Thyroid gland (tissue), 4 donors: ENCODE measurements at regions not wholly inside any gene's neighbourhood (a gene's known extent, or its start where the extent isn't known, plus 50 kb on each side); places are given as distances from the start of the nearest gene placed in this dataset.

Experiments used
- CTCF ChIP-seq, 6 experiments: fragments of 200-600 bp in 3 of 6; fragments of 450-650 bp in 3 of 6; sonication (generic) in 3 of 6; IDR thresholded peaks; one replicate each; pipeline ENCODE4 v1.5.1; 2016 to 2019; ENCODE audit warnings: antibody characterized with exemption in 6 of 6, mild to moderate bottlenecking in 2 of 6, inconsistent platforms in 1 of 6, moderate library complexity in 1 of 6
- POLR2A ChIP-seq, 2 donors: fragments of 450-650 bp; IDR thresholded peaks; one replicate each; pipeline ENCODE4 v1.6.1; 2017; ENCODE audit warnings: antibody characterized with exemption in 2 of 2, mild to moderate bottlenecking in 2 of 2, moderate library complexity in 1 of 2

DNA sequence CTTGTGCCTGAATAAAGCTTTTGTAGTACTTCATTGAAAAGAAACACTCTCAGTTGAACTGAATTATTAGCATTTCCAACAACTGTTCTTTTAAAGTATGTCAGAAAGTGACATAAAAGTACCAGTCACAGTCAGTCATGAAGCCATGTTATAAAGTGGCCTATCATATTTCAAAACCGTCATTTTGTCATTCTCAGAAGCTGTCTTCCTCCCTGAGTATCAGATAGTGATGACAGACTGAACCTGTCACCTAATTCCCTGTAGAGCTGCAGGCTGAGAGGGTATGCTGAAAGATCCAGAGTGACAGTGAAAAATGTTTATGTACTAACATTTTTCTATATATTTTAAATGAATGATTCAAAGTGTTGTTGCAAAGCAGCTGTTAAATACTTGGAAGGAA, 1121.7 kb upstream of the PRMT6 start:
- TF ChIP-seq CTCF (IDR thresholded peaks at IDR 0.05) (no peak), POLR2A (IDR thresholded peaks at IDR 0.05) (no peak)
